GM18502 (cell line): ENCODE measurements at regions not wholly inside any gene's neighbourhood (a gene's known extent, or its start where the extent isn't known, plus 50 kb on each side); places are given as distances from the start of the nearest gene placed in this dataset.
"Not testable (repeated sequence)": the region's sequence is repeated elsewhere in the genome, so short reads cannot be mapped to it uniquely, and the experiment has no call there.

Experiments
- ATAC-seq: cut with Tn5 transposase; IDR thresholded peaks from one replicate; pipeline ENCODE4 v1.9.1; 2021; ENCODE audit warnings: mild to moderate bottlenecking; ENCODE audit not compliant: unreplicated experiment, poor library complexity

DNA sequence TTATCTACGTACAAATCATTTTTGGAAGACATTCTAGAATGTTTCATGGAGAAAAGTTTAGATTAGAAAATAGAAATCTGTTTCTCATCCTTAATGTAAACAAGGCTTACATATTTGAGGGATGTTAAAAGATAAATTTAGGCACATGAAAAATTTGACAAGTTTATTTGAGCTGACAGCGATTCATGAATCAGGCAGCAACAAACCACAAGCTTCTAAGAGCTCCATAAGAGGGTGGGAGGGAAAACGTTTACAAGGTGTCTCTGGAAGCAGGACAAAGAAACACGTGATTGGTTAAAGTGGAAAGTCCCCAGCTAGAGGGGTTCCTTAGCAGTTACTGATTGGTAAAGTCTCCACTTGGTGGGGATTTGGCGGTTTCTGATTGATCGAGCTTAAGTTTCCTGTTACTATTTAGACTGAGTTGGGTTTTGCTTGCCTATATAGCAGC is 228.9 kb upstream of the PITRM1 start:
- no peak for ATAC-seq

DNA sequence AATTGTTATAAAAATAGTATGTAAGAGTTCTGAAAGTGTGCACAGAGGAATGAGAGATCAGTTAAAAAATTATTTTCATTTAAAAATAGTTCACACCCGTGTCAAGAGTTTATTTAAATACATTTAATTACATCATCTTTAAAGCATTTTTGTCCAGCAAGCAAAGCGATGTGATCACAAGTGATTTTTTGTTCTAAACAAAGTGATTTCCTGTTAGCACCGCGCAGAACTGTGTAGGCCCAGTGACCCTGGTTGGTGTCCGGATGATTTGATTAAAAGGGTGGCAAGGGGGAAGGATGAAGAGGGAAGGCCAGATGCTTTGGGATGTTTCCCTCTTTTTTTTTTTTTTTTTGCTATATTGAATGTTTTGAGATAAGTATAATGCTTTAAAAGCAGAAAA is 227.8 kb upstream of the PITRM1 start:
- ATAC-seq: no peak

DNA sequence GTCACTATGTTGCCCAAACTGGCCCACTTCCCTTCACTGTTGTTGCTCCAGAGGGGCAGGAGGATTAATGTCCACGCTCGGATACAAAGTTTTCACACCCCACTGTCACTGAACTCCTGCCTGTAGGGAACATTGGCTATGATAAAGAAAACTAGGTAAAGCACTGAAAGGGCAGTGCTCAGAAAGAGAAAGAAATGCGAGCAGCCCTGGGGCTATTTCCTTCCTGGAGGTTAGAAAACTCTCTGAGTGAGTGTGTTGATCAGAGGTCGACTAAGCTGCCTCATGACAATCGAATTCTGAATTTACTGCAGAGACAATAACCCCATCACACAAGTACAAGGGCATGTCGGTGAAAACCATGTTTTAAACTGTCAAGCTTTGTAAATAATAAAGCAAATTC is 227.2 kb upstream of the PITRM1 start:
- ATAC-seq: no peak

DNA sequence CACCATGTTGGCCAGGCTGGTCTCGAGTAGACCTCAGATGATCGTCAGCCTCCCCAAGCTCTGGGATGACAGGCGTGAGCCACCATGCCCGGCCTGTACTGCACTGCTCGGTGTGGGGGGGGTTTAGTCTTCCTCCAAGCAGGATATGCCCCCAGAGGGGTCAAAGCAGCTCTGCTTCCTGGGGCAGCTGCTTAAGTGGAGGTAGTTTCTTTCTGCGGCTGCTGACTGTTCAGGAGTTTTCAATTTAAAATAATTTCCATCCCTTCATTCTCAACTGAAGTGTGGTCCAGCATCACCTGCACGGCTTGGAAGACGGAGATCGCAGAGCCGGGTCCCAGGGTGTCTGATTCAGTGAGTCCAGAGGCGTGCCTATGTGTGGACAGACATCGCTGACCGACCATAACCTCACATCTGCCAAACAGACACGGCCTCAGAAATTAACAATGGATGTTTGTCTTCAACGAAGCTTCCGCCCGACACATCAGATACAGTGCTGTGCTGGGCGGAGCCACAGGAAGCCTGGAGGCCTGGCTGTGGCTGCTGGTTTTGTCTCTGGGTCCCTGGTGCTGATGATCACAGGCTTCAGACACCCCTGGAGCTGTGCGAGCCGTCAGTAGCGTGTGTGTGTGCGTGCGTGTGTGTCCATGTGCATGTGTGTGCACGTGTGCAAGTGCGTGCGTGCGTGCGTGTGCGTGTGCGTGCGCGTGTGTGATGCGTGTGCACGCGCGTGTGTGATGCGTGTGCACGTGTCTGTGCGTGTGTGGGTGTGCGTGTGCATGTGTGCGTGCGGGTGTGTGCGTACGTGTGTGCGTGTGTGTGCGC is 226.5 kb upstream of the PITRM1 start:
- no peak for ATAC-seq

DNA sequence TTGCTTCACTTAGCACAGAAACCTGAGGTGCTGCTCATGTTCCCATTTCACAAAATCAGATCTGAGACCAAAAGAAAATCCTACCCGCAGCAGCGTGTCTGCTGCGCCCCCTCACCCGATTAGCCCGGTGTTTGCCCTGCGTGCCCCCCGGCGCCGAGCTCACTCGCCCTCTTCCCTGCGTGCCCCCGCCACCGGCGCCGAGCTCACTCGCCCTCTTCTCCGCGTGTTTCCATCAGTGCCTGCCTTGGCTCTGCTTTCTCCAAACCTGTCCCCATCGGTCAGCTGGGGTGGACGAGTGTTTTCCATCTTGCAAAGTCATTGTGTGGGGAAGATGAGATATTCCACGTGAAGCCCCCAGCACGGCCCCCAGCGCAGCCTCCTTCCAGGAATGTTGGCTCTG is 225.3 kb upstream of the PITRM1 start:
- no peak for ATAC-seq

DNA sequence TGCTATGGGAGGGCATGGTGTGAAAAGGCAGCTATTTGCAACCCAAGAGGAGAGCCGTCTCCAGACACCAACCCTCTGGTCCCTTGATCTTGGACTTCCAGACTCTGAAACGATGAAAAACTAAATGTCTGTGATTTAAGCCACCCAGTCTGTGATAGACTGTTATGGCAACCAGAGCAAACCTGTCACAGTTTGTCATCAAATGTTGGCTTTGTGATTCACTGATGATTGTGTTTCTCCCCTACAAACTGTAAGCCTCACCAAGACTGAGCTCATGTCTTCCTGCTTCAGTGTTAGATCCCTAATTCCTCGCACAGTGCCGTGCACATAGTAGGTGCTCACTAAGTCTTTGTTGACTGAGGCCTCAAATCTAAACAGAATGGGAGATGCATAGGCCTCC is 224.6 kb upstream of the PITRM1 start:
- ATAC-seq: no peak

DNA sequence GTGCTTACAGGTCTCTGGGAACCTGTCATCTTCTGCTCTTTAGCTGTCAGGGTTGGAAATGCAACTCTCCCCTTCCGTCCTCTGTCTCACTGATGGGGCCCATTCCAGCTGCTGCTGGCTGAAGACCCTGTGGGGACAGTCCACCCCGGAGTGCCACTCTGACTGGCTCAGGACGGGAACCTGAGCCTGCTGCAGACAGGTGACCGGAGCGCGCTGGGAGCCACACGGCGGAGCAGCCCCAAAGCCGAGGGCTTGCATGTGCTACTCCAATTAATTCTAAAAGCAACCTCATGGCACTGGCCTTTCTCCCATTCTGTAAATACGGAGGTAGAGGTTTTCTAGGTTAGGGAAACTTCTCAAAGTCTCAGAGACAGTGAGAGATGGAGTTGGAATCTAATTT is 223.5 kb upstream of the PITRM1 start:
- no peak for ATAC-seq

DNA sequence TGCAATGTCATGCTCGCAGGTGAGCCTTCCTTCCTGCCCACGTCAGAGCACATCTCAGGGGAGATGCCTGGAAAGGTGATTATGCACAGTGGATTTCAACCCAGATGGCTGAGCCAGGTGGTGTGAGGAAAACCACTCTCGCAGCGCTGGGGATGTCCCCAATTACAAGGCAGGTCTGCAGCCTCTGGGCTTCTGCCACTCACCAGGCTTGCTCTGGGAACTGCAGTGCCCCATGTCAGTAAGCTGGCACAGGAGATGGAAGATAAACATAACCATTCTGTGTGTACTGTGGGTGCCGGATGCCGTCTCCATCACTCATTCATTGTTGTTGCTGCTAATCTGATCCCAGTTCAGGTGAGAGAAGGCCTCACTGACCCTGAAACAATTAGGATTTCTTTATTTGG is 222.9 kb upstream of the PITRM1 start:
- ATAC-seq: no peak

DNA sequence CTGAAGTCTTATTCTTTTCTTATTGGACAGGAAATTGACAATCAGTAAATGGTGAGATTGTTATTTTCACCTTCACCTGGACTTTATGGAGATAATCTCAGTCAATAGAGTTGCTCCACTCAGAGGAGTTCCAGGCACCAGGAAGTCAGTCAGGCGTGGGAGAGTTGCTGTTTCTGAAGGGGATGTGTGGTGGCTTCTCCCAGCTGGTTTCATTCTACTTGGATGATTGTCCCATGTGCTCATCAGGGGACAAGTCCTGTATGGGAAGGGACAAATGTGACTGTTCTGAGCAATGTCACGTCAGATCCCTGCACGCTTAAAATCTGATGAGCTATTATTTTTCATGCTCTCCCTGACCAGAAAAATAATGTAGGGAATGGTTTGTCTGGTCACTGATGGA is 222.5 kb upstream of the PITRM1 start:
- no peak for ATAC-seq

DNA sequence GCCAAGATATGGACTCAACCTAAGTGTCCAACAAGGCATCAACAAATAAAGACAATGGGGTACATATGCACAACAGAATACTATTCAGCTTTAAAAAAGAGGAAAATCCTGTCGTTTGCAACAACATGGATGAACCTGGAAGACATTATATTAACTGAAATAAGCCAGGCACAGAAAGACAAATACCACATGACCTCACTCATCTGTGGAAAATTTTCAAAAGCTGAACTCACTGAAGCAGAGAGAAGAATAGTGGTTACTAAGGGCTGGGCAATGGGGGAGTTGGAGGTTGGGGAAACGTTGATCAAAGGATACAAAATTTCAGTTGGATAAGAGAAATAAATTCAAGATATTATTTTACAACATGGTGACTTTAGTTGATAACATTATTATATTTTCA is 221.4 kb upstream of the PITRM1 start:
- no peak for ATAC-seq

DNA sequence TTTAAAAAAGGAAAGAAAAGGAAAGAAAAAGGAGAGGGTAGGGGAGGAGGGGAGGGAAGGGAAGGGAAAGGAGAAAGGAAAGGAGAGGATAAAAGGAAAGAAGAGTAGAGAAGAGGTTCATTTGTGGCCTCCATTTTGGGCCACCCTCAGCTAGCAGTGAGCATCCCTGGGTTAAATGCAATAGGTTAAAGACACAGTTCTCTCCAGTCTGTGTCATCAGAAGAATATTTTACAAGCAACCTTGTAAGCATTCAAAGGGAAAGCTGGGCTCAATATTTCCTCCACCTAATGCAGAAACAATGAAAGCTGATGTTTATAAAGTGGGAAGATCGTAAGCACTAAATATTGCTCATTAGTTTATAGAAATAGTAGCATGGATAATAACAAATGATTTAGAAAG is 219.1 kb upstream of the PITRM1 start:
- ATAC-seq: no peak

DNA sequence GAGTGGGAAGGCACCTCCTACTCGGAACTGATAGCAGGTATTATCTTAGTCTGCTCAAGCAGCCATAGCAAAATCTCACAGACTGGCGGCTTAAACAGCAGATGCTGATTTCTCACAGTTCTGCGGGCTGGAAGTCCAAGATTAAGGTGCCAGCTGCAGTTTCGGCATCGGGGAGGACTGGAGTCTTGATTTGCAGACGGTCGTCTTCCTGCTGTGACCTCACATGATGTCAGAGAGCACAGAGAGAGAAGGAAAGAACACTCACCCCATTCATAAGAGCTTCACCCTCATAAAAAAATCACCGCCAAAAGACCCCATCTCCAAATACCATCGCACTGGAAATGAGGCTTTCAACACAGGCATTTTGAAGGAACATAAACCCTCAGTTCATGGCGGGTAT is 216.5 kb upstream of the PITRM1 start:
- no peak for ATAC-seq

DNA sequence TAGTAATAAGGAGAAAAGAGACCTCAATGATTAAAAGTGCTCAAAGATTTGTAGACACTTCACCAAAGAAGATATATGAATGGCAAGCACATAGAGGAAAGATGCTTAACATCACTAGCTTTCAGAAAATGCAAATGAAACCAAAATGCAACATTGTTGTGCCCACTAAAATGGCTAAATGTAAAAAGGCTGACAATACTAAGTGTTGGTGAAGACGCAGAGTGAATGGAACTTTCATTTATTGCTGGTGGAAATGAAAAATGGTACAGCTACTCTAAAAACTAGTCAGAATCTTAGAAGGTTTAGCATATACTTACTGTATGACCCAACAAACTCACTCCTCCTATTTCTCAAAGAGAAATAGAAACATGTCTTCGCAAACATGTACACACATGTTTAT is 212.9 kb upstream of the PITRM1 start:
- ATAC-seq: no peak

DNA sequence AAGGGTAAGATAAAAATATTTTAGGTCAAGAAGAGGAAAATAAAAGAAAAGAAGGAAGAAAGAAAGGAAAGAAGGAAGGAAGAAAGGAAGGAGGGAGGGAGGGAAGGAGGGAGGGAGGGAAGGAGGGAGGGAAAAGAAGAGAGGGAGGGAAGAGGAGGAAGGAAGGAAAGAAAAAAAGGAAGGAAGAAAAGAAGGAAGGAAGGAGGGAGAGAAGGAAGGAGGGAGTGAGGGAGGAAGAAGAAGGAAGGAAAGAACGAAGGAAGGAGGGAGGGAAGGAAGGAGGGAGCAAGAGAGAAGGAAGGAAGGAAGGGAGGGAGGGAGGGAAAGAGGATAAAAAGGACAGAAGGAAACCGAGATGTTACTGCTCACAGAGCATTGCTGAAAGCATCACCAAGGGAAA is 209.5 kb upstream of the PITRM1 start:
- ATAC-seq: no peak

DNA sequence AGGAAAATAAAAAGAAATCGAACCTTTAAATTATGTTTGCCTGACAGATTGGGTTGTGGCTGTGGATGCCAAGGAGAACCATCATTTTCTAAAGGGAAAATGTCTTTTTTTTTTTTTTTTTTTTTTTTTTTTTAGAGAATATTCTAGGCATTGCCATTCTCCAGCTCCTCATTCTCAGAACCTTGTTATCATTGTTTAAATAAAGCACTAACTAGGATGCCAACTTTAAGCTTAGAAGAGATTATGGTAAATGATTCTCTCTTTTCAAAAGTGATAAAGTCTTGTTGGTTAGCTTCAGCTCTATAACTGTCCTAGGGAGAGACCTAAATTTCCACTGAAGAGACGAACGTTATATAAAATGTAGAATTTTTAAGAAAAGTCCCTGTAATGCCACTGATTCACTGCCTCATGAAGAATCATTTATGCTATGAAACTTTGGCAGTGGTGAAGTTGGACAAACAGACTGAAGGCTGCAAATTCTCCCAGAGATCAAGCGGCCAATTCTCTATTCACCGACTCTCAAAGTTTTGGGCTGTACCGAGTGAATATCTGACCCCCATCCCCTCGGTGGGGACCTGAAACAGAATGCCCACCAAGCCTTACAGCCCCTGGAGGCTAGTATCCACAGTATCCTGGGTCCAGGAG is 207.9 kb upstream of the PITRM1 start:
- ATAC-seq: no peak

DNA sequence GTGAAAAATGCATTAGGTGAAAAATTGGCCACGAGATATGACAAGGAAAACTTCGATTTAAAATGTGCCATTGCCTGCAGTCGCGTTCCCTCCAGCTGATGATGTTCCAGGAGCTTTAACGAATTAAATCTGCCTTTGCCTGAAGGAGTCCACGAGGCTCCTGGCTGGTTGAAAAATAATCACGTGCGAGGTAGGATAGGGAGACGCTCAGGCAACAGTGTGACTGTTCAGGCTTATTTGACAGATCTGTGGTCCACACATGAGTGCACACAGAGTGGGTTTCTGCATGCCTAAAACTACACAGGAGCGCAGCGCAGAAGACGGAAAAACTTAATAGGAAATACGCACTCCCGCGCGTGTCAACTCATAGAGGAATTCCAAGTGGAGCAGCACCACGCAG is 204.0 kb upstream of the PITRM1 start:
- ATAC-seq: no peak

DNA sequence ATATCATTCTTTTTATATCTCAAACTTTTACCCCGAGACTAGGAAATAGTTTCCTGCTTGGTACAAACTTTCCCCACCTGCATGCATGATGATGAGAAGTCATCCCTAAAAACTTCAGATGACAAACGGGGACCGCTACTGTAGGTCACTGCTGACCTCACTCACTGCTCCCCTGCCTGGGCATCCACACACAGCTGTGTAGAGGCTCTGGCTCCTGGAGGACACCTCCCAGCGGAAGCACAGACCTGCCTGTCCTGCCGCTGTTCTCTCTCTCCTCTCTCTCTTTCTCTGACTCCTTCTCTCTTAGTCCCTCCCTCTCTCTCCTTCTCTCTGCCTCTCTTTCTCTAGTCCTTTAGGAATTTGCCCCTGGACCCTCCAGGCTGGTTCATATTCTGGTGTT is 202.9 kb upstream of the PITRM1 start:
- no peak for ATAC-seq

DNA sequence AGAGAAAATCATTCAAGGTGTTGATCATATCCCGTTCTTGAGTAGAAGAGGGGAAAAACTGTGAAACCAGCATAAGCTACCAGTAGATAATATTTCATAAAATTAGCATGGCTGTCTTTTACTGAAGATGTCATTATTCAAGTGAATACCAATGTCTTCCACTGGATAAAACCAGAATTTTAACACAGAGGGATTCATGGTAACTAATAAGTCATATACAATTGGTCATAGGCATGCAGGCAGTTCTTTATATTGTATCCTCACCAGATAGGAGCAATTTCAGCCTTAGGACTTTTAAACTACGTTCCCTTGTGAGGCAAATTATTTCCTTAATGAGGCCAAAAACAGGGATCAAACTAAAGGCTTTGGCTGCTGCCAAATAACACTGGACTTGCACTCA is 202.3 kb upstream of the PITRM1 start:
- no peak for ATAC-seq

DNA sequence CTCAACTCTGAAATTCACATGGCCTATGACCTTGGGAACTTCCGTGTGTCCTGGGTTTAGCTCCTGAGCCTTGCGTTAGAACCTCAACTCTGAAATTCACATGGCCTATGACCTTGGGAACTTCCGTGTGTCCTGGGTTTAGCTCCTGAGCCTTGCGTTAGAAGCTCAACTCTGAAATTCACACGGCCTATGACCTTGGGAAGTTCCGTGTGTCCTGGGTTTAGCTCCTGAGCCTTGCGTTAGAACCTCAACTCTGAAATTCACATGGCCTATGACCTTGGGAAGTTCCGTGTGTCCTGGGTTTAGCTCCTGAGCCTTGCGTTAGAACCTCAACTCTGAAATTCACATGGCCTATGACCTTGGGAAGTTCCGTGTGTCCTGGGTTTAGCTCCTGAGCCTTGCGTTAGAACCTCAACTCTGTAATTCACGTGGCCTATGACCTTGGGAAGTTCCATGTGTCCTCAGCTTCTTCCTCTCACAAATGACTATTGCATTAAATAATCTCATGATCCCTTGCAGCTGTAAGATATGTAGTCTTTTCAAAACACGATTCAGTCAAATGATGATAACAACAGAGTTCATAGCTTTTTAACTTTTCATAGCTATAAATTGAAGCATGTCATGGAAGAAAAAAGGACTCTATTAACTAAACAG is 200.9 kb upstream of the PITRM1 start:
- not testable (repeated sequence) for ATAC-seq

DNA sequence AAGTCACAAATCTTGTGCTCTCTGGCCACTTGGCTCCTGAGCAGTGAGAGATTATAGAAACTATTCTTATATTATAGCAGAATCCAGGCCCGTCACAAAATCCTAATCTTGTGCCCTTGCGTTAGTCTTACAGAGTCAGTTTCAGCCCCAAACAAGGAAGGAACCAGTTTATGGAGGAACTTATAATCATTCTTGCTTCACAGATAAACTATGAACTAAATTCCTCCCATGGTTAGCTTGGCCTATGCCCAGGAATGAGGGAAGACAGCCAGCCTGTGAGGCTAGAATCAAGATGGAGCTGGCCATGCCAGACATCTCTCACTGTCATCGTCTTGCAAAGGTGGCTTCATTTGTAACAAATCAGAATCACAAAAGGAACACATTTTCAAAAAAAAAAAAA is 199.7 kb upstream of the PITRM1 start:
- ATAC-seq: no peak

DNA sequence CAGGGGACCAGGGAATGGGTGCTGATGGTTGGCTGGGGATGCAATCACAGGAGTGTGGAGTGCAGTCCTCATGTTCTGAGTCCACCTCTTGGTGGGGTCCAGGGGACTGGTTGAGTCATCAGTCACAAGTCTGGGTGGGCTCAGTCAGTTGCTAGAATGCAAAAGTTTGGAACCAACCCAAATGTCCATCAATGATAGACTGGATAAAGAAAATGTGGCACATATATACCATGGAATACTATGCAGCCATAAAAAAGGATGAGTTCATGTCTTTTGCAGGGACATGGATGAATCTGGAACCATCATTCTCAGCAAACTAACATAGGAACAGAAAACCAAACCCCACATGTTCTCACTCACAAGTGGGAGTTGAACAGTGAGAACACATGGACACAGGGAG is 199.0 kb upstream of the PITRM1 start:
- not testable (repeated sequence) for ATAC-seq
